ENCODE measurements at regions not wholly inside any gene's neighbourhood (a gene's known extent, or its start where the extent isn't known, plus 50 kb on each side); places are given as distances from the start of the nearest gene placed in this dataset.

GRCh38 chr10:2019803-2020202 is 282.5 kb upstream of the ADARB2 start:
- DNase-seq, result peak in 2 of 10 donors; percentile 52 to 67
- intact Hi-C loops (cut with DNase I), result no loop called here

- DNase-seq, result peak in 2 of 10 donors; percentile 27 to 67
Observed at GRCh38 chr10:2019281-2019680, 282.0 kb upstream of the ADARB2 start.

GRCh38 chr10:2014541-2014940 is 277.2 kb upstream of the ADARB2 start:
- intact Hi-C loops (cut with DNase I), result no loop called here
- no peak for DNase-seq

More at GRCh38 chr10:2019281-2019680, 282.0 kb upstream of the ADARB2 start:
- intact Hi-C loops (cut with DNase I), result no loop called here

- intact Hi-C loops (cut with DNase I), result no loop called here
- peak in 2 of 10 donors; percentile 72 to 76 for DNase-seq
Observed at GRCh38 chr10:2012209-2012608, 274.9 kb upstream of the ADARB2 start.

GRCh38 chr10:2011106-2011716 is 273.9 kb upstream of the ADARB2 start:
- intact Hi-C loops (cut with DNase I), result no loop called here
- peak in 2 of 10 donors; percentile 62 to 76 for DNase-seq

- intact Hi-C loops (cut with DNase I), result no loop called here
- no peak for DNase-seq
Observed at GRCh38 chr10:2005546-2005945, 268.2 kb upstream of the ADARB2 start.

- peak in 1 of 10 donors; percentile 84 for DNase-seq
- intact Hi-C loops (cut with DNase I), result no loop called here
Observed at GRCh38 chr10:1992930-1993329, 255.6 kb upstream of the ADARB2 start.

- intact Hi-C loops (cut with DNase I), result no loop called here
- DNase-seq, result peak in 1 of 10 donors; percentile 66
Observed at GRCh38 chr10:1989090-1989489, 251.8 kb upstream of the ADARB2 start.

- intact Hi-C loops (cut with DNase I), result no loop called here
Observed at GRCh38 chr10:1981976-1982375, 244.7 kb upstream of the ADARB2 start.

GRCh38 chr10:1980459-1980858 is 243.1 kb upstream of the ADARB2 start:
- DNase-seq, result no peak
- intact Hi-C loops (cut with DNase I), result no loop called here

More at GRCh38 chr10:1981976-1982375, 244.7 kb upstream of the ADARB2 start:
- no peak for DNase-seq

- no peak for DNase-seq
- intact Hi-C loops (cut with DNase I), result no loop called here
Observed at GRCh38 chr10:1978584-1978983, 241.3 kb upstream of the ADARB2 start.

GRCh38 chr10:1977461-1977860 is 240.1 kb upstream of the ADARB2 start:
- intact Hi-C loops (cut with DNase I), result no loop called here
- no peak for DNase-seq

GRCh38 chr10:1972406-1972805 is 235.1 kb upstream of the ADARB2 start:
- DNase-seq, result no peak

GRCh38 chr10:1968257-1969033 is 231.1 kb upstream of the ADARB2 start:
- intact Hi-C loops (cut with DNase I), result no loop called here
- no peak for DNase-seq

More at GRCh38 chr10:1972406-1972805, 235.1 kb upstream of the ADARB2 start:
- intact Hi-C loops (cut with DNase I), result no loop called here

- no peak for DNase-seq
- intact Hi-C loops (cut with DNase I), result no loop called here
Observed at GRCh38 chr10:1966712-1967376, 229.5 kb upstream of the ADARB2 start.

GRCh38 chr10:1964476-1964875 is 227.2 kb upstream of the ADARB2 start:
- intact Hi-C loops (cut with DNase I), result no loop called here
- DNase-seq, result peak in 1 of 10 donors; percentile 66

GRCh38 chr10:1963341-1963740 is 226.0 kb upstream of the ADARB2 start:
- intact Hi-C loops (cut with DNase I), result no loop called here
- peak in 1 of 10 donors; percentile 63 for DNase-seq

GRCh38 chr10:1961989-1962388 is 224.7 kb upstream of the ADARB2 start:
- DNase-seq, result no peak
- intact Hi-C loops (cut with DNase I), result no loop called here

- intact Hi-C loops (cut with DNase I), result no loop called here
Observed at GRCh38 chr10:1960982-1961381, 223.7 kb upstream of the ADARB2 start.

GRCh38 chr10:1957057-1957456 is 219.7 kb upstream of the ADARB2 start:
- intact Hi-C loops (cut with DNase I), result no loop called here
- no peak for DNase-seq

More at GRCh38 chr10:1960982-1961381, 223.7 kb upstream of the ADARB2 start:
- no peak for DNase-seq

- intact Hi-C loops (cut with DNase I), result no loop called here
- no peak for DNase-seq
Observed at GRCh38 chr10:1954300-1954699, 217.0 kb upstream of the ADARB2 start.
